ENCODE measurements at regions not wholly inside any gene's neighbourhood (a gene's known extent, or its start where the extent isn't known, plus 50 kb on each side); places are given as distances from the start of the nearest gene placed in this dataset.

DNA sequence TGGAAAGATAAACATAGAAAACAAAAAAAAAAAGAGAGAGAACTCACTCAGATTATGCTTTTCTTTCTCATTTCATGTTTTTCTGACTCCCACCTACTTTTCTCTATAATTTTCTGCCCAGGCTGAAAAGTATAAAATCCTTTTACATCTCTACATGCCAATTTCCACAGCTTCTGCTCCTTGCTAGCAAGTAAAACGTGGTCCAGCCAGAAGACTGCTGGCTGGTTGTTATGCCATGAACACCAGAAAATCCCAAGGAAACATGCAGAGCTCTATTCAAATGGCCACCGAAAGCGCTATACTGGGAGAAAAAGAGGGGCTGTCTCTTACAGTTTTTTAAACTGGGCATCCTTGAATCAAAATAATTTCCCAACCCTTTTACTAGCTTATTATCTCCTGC is 512.8 kb upstream of the ID4 start:
- Histone ChIP-seq H3K4me3 (ENCODE audit: low read depth in 1 of 2, low read length in 1 of 2) (no peak overlapping the region), H3K27ac (no peak overlapping the region), H3K9me3 (no peaks in the 10 kb centered on the region), H3K27me3 (no peaks in the 10 kb centered on the region), H3K4me1 (ENCODE audit: control insufficient read depth in 1 of 2, insufficient read depth in 1 of 2, low read depth in 1 of 2, low read length in 1 of 2) (no peaks in the 10 kb centered on the region), H3K36me3 (no peaks in the 10 kb centered on the region)
- TF ChIP-seq, protein P1, sequence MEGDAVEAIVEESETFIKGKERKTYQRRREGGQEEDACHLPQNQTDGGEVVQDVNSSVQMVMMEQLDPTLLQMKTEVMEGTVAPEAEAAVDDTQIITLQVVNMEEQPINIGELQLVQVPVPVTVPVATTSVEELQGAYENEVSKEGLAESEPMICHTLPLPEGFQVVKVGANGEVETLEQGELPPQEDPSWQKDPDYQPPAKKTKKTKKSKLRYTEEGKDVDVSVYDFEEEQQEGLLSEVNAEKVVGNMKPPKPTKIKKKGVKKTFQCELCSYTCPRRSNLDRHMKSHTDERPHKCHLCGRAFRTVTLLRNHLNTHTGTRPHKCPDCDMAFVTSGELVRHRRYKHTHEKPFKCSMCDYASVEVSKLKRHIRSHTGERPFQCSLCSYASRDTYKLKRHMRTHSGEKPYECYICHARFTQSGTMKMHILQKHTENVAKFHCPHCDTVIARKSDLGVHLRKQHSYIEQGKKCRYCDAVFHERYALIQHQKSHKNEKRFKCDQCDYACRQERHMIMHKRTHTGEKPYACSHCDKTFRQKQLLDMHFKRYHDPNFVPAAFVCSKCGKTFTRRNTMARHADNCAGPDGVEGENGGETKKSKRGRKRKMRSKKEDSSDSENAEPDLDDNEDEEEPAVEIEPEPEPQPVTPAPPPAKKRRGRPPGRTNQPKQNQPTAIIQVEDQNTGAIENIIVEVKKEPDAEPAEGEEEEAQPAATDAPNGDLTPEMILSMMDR (IDR thresholded peaks at IDR 0.05): no peak

DNA sequence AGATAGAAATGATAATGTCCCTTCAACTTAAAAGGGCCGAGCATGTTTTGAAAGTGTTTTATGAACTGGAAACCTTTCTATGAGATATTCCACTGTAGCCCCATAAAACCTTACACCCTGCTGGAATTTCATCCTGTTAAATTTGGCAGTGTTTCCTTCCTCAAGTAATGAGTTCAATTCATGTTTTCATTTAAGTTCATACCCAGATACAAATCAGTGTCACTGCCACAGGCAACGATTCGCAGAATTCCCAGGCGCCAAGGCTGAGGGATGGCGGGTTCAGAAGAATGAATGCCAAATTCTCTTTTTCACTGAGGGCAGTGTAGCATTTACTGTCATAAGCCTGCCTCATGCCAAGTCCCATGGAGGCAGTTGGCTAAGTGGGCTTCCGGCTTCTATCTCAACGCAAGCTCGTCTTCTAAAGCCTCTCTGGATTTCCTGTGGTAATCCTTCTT is 511.8 kb upstream of the ID4 start:
- H3K4me1 ChIP-seq (ENCODE audit: control insufficient read depth in 1 of 2, insufficient read depth in 1 of 2, low read depth in 1 of 2, low read length in 1 of 2): no peaks in the 10 kb centered on the region
- no peaks in the 10 kb centered on the region for H3K36me3 ChIP-seq
- no peak overlapping the region for H3K4me3 ChIP-seq (ENCODE audit: low read depth in 1 of 2, low read length in 1 of 2)
- H3K9me3 ChIP-seq: no peaks in the 10 kb centered on the region
- H3K27ac ChIP-seq: no peak overlapping the region
- TF ChIP-seq, protein P1 (IDR thresholded peaks at IDR 0.05): no peak
- H3K27me3 ChIP-seq: no peaks in the 10 kb centered on the region

DNA sequence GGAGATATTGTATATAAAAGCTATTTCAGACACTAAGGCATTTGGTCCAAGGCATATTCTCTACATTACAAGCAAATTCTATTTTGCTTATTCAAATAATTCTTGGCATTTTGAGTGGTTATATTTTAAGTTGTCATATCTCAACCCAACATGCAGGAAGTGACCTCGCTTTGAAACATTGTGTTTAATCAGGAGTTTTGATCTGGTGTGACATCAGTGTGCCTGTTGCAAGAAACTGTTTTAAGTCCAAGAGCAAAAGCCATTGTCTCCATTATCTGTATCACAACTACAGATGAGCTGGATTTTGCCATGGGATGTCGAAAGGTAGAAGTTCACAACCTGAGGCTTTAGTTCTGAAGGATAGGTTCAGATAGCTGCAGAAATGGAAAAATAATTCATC is 509.9 kb upstream of the ID4 start:
- H3K4me1 ChIP-seq (ENCODE audit: control insufficient read depth in 1 of 2, insufficient read depth in 1 of 2, low read depth in 1 of 2, low read length in 1 of 2): no peaks in the 10 kb centered on the region
- TF ChIP-seq, protein P1 (IDR thresholded peaks at IDR 0.05): no peak
- no peak overlapping the region for H3K4me3 ChIP-seq (ENCODE audit: low read depth in 1 of 2, low read length in 1 of 2)
- H3K27me3 ChIP-seq: no peaks in the 10 kb centered on the region
- no peaks in the 10 kb centered on the region for H3K36me3 ChIP-seq
- H3K27ac ChIP-seq: no peak overlapping the region
- no peaks in the 10 kb centered on the region for H3K9me3 ChIP-seq

DNA sequence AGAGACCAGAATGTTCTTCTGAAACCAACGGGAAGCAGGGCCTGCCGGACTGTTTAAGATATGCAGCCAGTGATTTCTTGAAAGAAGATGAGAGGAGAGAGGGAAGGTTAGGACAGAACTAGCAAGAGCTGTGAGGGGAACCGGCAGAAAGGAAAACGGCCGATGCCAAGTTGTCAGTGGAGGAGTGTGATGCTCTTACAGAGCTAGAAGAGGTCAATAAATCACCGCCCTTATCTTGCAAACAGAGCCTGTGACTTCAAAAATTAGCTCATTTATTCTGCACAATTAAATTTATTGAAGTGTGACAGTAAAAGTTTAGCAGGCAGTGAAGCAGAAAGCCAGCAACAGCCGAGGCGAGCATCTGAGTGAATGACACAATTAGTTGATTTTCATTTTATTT is 509.5 kb upstream of the ID4 start:
- Histone ChIP-seq H3K9me3 (no peaks in the 10 kb centered on the region), H3K36me3 (no peaks in the 10 kb centered on the region), H3K27me3 (no peaks in the 10 kb centered on the region), H3K4me1 (ENCODE audit: control insufficient read depth in 1 of 2, insufficient read depth in 1 of 2, low read depth in 1 of 2, low read length in 1 of 2) (no peaks in the 10 kb centered on the region), H3K4me3 (ENCODE audit: low read depth in 1 of 2, low read length in 1 of 2) (no peak overlapping the region), H3K27ac (no peak overlapping the region)
- TF ChIP-seq, protein P1 (IDR thresholded peaks at IDR 0.05): no peak

DNA sequence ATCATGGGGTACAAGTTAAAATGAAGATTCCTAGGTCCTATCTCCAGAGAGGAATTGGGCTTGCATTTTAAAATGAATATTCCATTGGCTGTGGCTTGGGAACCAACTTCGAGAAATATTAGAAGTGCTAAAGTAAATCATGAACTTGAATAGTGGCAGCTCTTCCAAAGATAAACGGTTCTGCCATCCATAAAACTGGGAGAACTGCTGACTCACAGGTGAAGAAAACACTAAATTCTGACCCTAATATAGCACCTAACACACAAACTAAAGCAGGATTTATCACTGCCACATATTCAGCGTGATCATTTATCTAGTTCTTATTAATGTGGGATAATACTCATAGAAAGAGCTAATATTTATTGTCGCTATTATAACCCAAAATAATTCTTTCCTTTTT is 508.1 kb upstream of the ID4 start:
- H3K9me3 ChIP-seq: no peaks in the 10 kb centered on the region
- no peaks in the 10 kb centered on the region for H3K27me3 ChIP-seq
- H3K4me1 ChIP-seq (ENCODE audit: control insufficient read depth in 1 of 2, insufficient read depth in 1 of 2, low read depth in 1 of 2, low read length in 1 of 2): no peaks in the 10 kb centered on the region
- H3K36me3 ChIP-seq: no peaks in the 10 kb centered on the region
- TF ChIP-seq, protein P1 (IDR thresholded peaks at IDR 0.05): no peak
- H3K4me3 ChIP-seq (ENCODE audit: low read depth in 1 of 2, low read length in 1 of 2): no peak overlapping the region
- H3K27ac ChIP-seq: no peak overlapping the region

DNA sequence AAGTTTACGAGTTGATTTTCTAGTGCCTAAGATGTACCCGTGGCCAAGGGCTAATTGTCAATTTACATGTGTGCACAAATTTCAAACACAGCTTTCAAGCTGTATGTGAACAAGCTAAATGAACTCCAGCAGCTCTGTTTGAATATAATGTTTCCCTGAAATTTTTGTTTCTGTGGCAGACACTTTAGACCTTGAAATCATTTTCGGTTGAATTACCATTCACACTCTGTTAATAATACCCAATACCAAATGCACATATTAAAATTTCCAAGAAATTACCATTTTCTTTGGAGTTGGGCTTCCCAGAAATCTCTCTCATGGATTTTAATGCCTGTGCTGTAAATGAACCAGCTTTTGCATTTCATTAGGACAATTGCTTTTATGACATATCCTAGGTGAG is 506.1 kb upstream of the ID4 start:
- no peak overlapping the region for H3K27ac ChIP-seq
- TF ChIP-seq, protein P1 (IDR thresholded peaks at IDR 0.05): no peak
- no peak overlapping the region for H3K4me3 ChIP-seq (ENCODE audit: low read depth in 1 of 2, low read length in 1 of 2)
- H3K4me1 ChIP-seq (ENCODE audit: control insufficient read depth in 1 of 2, insufficient read depth in 1 of 2, low read depth in 1 of 2, low read length in 1 of 2): no peaks in the 10 kb centered on the region
- no peaks in the 10 kb centered on the region for H3K36me3 ChIP-seq
- H3K9me3 ChIP-seq: no peaks in the 10 kb centered on the region
- H3K27me3 ChIP-seq: no peaks in the 10 kb centered on the region
